ENCODE measurements at regions not wholly inside any gene's neighbourhood (a gene's known extent, or its start where the extent isn't known, plus 50 kb on each side); places are given as distances from the start of the nearest gene placed in this dataset.
A peak's percentile ranks its signal among the peaks of the same experiment; 100 is the strongest.

DNA sequence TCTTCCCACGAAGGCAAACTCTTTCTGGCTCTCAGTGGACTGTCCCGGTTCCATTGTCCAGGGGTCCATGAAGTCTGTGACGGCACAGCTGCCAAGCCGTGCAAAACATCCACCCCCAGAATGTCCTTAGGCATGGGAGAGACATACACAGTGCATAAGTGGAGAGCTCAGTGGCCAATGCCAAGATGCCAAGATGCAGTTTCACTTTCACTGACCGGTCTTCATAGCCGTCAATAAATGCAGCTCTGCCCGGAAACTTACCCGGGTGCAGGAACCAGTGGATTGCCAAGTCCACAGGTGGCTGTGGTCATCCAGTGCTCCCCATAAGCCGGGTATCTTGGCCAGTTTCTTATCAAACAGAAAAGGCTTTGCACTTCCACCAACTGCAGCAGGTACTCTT is 162.3 kb downstream of the PTCSC3 start:
- no peak for DNase-seq (ENCODE audit: low read depth, low spot score)
- no peaks in the 10 kb centered on the region for H3K36me3 Mint-ChIP-seq (ENCODE audit: low read depth)
- no peaks in the 10 kb centered on the region for H3K9me3 Mint-ChIP-seq
- no peak overlapping the region for H3K4me3 Mint-ChIP-seq
- peaks cover 10% of the 10 kb centered on the region for H3K27me3 Mint-ChIP-seq (ENCODE audit: low read depth)
- H3K27ac Mint-ChIP-seq (ENCODE audit: unreplicated experiment), result no peak overlapping the region
- H3K4me1 Mint-ChIP-seq, result peaks cover 4% of the 10 kb centered on the region
- TF ChIP-seq, protein P1, sequence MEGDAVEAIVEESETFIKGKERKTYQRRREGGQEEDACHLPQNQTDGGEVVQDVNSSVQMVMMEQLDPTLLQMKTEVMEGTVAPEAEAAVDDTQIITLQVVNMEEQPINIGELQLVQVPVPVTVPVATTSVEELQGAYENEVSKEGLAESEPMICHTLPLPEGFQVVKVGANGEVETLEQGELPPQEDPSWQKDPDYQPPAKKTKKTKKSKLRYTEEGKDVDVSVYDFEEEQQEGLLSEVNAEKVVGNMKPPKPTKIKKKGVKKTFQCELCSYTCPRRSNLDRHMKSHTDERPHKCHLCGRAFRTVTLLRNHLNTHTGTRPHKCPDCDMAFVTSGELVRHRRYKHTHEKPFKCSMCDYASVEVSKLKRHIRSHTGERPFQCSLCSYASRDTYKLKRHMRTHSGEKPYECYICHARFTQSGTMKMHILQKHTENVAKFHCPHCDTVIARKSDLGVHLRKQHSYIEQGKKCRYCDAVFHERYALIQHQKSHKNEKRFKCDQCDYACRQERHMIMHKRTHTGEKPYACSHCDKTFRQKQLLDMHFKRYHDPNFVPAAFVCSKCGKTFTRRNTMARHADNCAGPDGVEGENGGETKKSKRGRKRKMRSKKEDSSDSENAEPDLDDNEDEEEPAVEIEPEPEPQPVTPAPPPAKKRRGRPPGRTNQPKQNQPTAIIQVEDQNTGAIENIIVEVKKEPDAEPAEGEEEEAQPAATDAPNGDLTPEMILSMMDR (conservative IDR thresholded peaks at IDR 0.05), result no peak

DNA sequence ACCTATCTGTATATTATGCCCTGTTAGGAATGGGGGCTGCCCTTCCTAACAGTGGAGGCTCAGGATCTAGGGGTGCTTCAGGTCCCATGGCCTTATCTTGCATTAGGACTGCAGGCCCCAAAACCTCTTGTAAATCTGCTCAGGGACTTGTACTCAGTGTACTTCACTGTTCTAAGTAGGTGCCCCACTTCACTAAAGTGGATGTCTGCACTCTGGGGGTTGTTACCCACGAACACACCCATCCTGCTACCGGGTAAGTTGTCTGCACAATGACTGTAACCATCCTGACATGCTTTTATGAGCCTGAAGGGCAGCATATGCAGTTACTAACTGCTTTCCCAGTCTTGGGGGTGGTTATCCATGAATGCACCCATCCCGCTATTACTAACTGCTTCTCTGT is 163.0 kb downstream of the PTCSC3 start:
- H3K27ac Mint-ChIP-seq (ENCODE audit: unreplicated experiment), result no peak overlapping the region
- peaks cover 17% of the 10 kb centered on the region for H3K27me3 Mint-ChIP-seq (ENCODE audit: low read depth)
- H3K4me3 Mint-ChIP-seq, result no peak overlapping the region
- peaks cover 4% of the 10 kb centered on the region for H3K4me1 Mint-ChIP-seq
- no peaks in the 10 kb centered on the region for H3K36me3 Mint-ChIP-seq (ENCODE audit: low read depth)
- no peak for DNase-seq (ENCODE audit: low read depth, low spot score)
- no peaks in the 10 kb centered on the region for H3K9me3 Mint-ChIP-seq
- TF ChIP-seq, protein P1 (conservative IDR thresholded peaks at IDR 0.05), result no peak

DNA sequence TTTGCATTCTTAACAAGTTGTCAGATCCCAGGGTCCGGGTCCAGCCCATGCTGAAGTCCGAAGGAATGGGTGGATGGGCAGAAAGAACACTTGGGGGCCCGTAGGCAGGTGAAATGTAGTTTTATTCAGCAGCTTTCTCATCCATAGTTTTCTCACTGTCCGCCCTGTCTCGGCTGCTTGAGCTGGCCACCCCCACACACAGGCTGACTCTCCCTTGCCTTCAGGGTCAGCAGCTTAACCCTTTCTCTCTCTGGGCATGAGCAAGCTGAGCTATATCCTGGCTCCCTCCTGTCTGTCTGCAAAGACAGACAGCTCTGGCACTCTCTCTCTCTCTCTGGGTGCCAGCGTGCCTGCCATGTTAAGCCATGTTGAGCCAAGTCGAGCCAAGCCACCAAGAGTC is 163.9 kb downstream of the PTCSC3 start:
- no peaks in the 10 kb centered on the region for H3K9me3 Mint-ChIP-seq
- TF ChIP-seq, protein P1 (conservative IDR thresholded peaks at IDR 0.05), result no peak
- peaks cover 4% of the 10 kb centered on the region for H3K4me1 Mint-ChIP-seq
- H3K27me3 Mint-ChIP-seq (ENCODE audit: low read depth), result peaks cover 21% of the 10 kb centered on the region
- H3K4me3 Mint-ChIP-seq, result no peak overlapping the region
- H3K27ac Mint-ChIP-seq (ENCODE audit: unreplicated experiment), result no peak overlapping the region
- no peaks in the 10 kb centered on the region for H3K36me3 Mint-ChIP-seq (ENCODE audit: low read depth)
- no peak for DNase-seq (ENCODE audit: low read depth, low spot score)

DNA sequence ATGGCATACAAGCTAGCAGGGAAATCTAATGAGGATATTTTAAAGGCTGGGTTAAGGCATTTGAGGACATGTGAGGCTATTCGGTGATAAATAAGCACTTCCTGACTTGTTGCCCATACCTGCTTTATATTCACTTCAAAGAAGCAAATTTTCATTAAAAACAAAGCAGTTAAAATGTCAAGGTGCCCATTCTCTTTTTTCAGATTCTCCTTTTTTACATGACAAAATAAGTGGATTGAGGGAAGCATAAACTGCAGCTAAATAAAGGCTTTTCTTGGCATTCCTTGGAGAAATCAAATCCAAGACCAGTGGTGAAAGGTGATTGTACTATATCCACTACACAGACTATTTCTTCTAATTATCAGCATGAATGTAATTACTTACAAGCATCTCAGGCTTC is 166.9 kb downstream of the PTCSC3 start:
- TF ChIP-seq, protein P1 (conservative IDR thresholded peaks at IDR 0.05), result no peak
- DNase-seq (ENCODE audit: low read depth, low spot score), result no peak
- H3K4me3 Mint-ChIP-seq, result no peak overlapping the region
- H3K27me3 Mint-ChIP-seq (ENCODE audit: low read depth), result peaks cover 37% of the 10 kb centered on the region
- no peaks in the 10 kb centered on the region for H3K9me3 Mint-ChIP-seq
- no peaks in the 10 kb centered on the region for H3K4me1 Mint-ChIP-seq
- H3K27ac Mint-ChIP-seq (ENCODE audit: unreplicated experiment), result no peak overlapping the region
- H3K36me3 Mint-ChIP-seq (ENCODE audit: low read depth), result no peaks in the 10 kb centered on the region

DNA sequence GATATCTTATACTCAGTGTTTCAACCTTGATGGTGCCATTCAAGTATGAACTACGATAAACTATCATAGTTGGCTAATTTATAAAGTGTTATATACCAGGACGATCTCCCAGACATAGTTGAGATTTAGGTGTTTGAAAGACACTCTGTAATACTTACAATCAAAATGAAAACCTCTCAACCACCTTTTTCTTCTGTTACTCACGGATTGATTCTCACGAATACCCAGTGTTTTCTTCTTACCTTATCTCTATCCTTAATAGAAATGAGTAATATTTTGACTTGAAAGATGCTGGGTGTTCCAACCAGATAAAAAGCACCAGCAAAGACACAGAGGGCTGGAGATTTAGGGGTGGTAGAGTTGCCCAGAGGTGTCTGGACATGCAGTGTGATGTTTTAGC is 169.9 kb downstream of the PTCSC3 start:
- Mint-ChIP-seq H3K27me3 (ENCODE audit: low read depth) (peaks cover 35% of the 10 kb centered on the region), H3K4me1 (no peaks in the 10 kb centered on the region), H3K9me3 (no peaks in the 10 kb centered on the region), H3K36me3 (ENCODE audit: low read depth) (no peaks in the 10 kb centered on the region), H3K27ac (ENCODE audit: unreplicated experiment) (no peak overlapping the region), H3K4me3 (no peak overlapping the region)
- TF ChIP-seq, protein P1 (conservative IDR thresholded peaks at IDR 0.05), result no peak
- DNase-seq (ENCODE audit: low read depth, low spot score), result no peak

DNA sequence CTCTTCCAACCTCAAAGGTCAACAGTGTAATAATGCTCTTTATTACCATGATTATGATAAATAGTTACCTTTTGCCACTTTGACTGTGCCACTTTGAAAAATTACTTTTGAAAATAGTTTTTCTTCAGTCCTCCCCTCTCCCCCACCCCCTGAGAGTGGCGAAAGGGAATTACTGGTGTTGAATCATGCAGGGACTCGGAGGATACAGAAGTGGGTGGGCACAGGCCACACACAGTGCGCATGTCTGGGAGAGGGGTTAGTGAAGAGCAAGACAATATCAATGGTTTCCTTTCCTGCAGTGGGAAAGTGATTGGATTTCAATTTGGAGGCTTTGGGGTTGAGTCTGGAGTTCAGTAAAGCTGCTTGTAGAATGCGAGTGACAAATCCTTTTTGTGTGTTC is 170.9 kb downstream of the PTCSC3 start:
- no peak for DNase-seq (ENCODE audit: low read depth, low spot score)
- Mint-ChIP-seq H3K27ac (ENCODE audit: unreplicated experiment) (peak overlapping the region; percentile 22), H3K4me1 (no peaks in the 10 kb centered on the region), H3K9me3 (no peaks in the 10 kb centered on the region), H3K4me3 (no peak overlapping the region), H3K27me3 (ENCODE audit: low read depth) (peaks cover 35% of the 10 kb centered on the region), H3K36me3 (ENCODE audit: low read depth) (no peaks in the 10 kb centered on the region)
- TF ChIP-seq, protein P1 (conservative IDR thresholded peaks at IDR 0.05), result no peak
